ENCODE measurements at regions not wholly inside any gene's neighbourhood (a gene's known extent, or its start where the extent isn't known, plus 50 kb on each side); places are given as distances from the start of the nearest gene placed in this dataset.
"Not testable (repeated sequence)": the region's sequence is repeated elsewhere in the genome, so short reads cannot be mapped to it uniquely, and the experiment has no call there.

- DNase-seq (ENCODE audit: low spot score): no peak
These were observed 360.6 kb upstream of the ADARB2 start for GRCh38 chr10:2097937-2098336.

DNA sequence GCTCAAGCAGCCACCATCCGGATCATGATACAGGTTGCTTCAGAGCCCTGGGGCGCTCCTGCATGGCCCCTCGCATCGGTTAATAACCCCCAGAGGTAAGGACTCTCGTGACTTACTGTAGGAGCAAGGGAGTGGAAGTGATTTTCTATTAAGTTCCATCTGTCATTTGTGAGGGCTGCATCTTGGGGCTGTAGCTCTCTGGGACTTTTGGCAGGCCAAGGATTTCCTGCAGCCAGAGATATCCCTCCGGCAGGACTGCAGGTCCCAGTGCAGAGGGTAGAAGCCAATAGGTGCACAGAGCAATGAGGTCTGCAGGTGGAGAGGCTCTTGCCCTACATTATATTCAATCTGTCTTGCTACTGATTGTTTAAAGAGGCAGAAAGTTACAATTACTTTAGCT, 356.8 kb upstream of the ADARB2 start:
- no peak for DNase-seq (ENCODE audit: low spot score)

DNA sequence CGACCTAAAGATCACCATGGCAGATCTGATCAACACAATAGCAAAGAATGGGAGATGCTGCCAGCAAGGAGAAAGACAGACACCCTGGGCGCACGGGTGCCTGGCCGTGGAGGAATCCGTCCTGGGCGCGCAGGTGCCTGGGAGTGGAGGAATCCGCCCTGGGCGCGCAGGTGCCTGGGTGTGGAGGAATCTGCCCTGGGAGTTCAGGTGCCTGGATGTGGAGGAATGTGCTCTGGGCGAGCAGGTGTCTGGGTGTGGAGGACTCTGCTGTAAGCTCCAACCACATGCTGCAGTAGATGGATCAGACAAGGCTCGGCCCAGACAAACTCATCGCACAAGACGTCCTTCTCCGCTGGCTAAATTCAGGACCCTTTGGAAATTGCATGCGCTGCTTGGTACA, 346.3 kb upstream of the ADARB2 start:
- no peak for DNase-seq (ENCODE audit: low spot score)

GRCh38 chr10:2081501-2081900, 344.2 kb upstream of the ADARB2 start:
- DNase-seq (ENCODE audit: low spot score): no peak

DNA sequence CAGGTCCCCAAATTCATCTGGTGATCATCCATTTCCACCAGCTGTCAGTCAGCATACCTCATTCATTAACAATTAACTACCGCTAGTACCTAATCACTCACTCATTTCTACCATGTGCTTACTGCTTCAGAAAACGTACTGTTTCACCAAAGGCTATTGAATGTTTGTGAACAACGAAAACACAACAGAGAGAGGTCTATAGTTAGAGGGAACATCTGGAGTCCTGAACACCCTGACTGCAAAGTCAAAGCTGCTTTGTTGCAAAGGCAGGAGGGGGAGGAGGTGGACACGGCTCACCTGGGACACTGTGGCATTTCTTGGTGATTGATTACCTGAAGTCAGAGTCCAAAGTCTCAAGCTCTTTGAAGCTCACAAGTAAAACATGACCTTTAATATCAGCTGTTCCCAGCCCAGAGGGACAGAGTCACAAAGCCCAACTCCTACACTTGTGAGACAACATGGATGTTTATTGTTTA, 342.3 kb upstream of the ADARB2 start:
- no peak for DNase-seq (ENCODE audit: low spot score)

DNA sequence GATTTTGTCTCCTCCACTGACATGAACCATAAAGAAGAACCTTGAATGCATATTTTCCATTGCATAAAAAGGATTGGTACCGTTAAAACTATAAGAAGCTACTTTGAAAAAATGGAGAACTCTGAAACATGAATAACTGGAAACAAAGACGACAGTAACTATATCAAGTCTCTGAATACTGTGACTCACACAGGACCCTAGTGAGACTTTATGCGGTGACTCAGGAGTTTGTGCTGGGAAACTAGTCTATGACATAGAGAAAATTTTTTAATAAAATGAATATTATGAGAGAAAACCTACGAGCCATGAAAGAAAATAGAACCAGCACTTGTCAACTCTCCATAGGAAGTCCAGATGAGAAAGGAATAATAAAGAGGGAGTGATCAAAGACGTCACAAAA, 339.9 kb upstream of the ADARB2 start:
- no peak for DNase-seq (ENCODE audit: low spot score)

GRCh38 chr10:2076528-2076927, 339.2 kb upstream of the ADARB2 start:
- DNase-seq (ENCODE audit: low spot score): no peak

GRCh38 chr10:2067015-2067414, 329.7 kb upstream of the ADARB2 start:
- no peak for DNase-seq (ENCODE audit: low spot score)

GRCh38 chr10:2054728-2055127, 317.4 kb upstream of the ADARB2 start:
- no peak for DNase-seq (ENCODE audit: low spot score)

DNA sequence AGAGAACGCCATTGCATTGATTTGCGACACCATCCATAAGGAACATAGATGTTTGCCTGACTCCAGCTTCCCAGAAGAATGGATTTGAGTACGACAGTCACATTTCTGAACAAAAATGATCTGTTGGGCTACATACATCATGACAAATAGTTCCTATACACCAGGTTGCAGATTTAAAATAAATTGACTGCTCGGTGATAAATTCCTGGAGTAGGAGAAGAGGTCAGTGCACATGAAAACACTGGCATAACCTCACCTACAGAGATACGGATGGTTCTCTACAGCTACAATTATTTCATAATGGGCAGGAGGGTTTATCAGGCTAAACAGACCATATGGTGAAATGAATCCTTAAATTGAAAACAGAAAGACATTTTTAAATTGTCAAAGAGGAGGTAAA, 316.5 kb upstream of the ADARB2 start:
- DNase-seq (ENCODE audit: low spot score): no peak

- no peak for DNase-seq (ENCODE audit: low spot score)
These were observed 313.8 kb upstream of the ADARB2 start for GRCh38 chr10:2051108-2051507.

- no peak for DNase-seq (ENCODE audit: low spot score)
These were observed 312.2 kb upstream of the ADARB2 start for GRCh38 chr10:2049560-2049959.

- DNase-seq (ENCODE audit: low spot score): no peak
These were observed 311.1 kb upstream of the ADARB2 start for GRCh38 chr10:2048337-2048973.

DNA sequence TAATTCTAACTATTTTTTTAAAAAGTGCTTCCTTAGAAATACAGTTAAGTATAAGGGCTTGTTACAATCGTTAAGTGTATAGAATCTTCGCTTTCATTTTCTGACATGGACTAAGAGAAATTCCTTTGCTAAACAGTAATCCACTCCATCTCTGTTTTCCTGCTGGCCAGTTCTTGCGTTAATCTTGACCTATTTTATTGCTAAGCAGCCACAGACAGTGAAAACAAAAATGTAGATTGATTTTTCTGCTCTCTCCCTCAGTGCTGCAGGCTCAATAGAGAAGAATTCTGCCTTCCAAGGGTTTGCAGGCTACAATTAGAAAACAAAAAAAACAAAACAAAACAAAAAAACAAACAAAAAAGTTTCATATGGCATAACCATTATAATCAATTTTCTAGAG, 310.4 kb upstream of the ADARB2 start:
- DNase-seq (ENCODE audit: low spot score): no peak

- DNase-seq (ENCODE audit: low spot score): no peak
These were observed 306.1 kb upstream of the ADARB2 start for GRCh38 chr10:2043379-2043778.

- no peak for DNase-seq (ENCODE audit: low spot score)
These were observed 300.7 kb upstream of the ADARB2 start for GRCh38 chr10:2038036-2038435.

DNA sequence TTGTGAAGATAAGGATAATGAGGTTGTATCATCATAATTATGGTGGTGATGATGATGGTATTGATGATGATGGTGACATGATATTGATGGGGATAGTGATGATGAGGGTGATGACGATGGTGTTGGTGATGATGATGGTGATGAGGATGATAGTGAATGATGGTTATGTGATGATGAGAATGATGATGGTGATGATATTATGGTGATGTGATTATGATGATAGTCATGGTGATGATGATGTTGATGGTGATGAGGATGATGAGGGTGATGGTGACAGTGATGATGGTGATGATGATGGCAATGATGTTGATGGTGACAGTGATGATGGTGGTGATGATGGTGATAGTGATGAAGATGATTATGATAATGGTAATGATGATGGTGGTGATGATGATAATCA, 299.9 kb upstream of the ADARB2 start:
- DNase-seq (ENCODE audit: low spot score): no peak

- no peak for DNase-seq (ENCODE audit: low spot score)
These were observed 298.9 kb upstream of the ADARB2 start for GRCh38 chr10:2036209-2036608.

- no peak for DNase-seq (ENCODE audit: low spot score)
These were observed 292.7 kb upstream of the ADARB2 start for GRCh38 chr10:2030046-2030445.

- no peak for DNase-seq (ENCODE audit: low spot score)
These were observed 289.6 kb upstream of the ADARB2 start for GRCh38 chr10:2026936-2027335.

DNA sequence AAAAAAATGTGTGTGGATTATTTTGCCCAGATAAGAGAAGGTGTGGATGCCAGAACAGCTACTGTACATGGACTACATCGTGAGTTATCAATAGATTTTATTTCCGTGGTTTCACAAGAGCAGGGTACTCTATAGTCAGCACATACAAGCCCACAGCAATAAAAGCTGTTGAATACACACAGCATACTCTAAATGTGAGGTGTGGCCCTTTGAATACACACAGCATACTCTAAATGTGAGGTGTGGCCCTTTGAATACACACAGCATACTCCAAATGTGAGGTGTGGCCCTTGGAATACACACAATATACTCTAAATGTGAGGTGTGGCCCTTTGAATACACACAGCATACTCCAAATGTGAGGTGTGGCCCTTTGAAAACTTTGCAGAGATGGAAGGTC, 287.4 kb upstream of the ADARB2 start:
- DNase-seq (ENCODE audit: low spot score): not testable (repeated sequence)

- no peak for DNase-seq (ENCODE audit: low spot score)
These were observed 286.4 kb upstream of the ADARB2 start for GRCh38 chr10:2023687-2024086.

GRCh38 chr10:2022401-2022800, 285.1 kb upstream of the ADARB2 start:
- DNase-seq (ENCODE audit: low spot score): no peak

GRCh38 chr10:2020836-2021235, 283.5 kb upstream of the ADARB2 start:
- DNase-seq (ENCODE audit: low spot score): no peak

- DNase-seq (ENCODE audit: low spot score): no peak
These were observed 282.5 kb upstream of the ADARB2 start for GRCh38 chr10:2019803-2020202.
